Dedifferentiated amniotic fluid mesenchymal stem cell (primary cell): ENCODE measurements at regions not wholly inside any gene's neighbourhood (a gene's known extent, or its start where the extent isn't known, plus 50 kb on each side); places are given as distances from the start of the nearest gene placed in this dataset.

ENCODE experiments used
- DNase-seq: peaks from one replicate; pipeline ENCODE4 v3.0.0-alpha.2; 2016; ENCODE audit errors: extremely low spot score

GRCh38 chr4:121227341-121227792 is 63.2 kb upstream of the TNIP3 start:
- DNase-seq = no peak

DNA sequence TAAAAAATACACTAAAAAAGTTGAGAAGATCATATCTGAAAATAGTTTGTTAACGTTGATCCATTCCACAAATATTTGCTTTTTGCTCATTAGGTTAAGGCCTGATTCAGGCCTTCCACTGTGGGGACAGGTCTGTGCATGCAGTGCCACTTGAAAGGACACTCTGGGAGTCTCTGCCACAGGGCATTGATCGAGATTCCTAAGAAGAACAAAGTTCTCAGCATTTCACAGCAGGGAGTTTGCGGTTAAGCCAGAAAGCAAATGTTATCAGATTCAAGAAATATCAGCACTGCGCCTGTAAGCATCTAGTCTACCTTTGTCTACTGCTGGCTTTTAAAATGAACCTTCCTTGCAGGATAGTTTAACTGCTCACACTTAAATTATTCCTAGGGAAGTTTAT is 62.2 kb upstream of the TNIP3 start:
- no peak for DNase-seq

DNA sequence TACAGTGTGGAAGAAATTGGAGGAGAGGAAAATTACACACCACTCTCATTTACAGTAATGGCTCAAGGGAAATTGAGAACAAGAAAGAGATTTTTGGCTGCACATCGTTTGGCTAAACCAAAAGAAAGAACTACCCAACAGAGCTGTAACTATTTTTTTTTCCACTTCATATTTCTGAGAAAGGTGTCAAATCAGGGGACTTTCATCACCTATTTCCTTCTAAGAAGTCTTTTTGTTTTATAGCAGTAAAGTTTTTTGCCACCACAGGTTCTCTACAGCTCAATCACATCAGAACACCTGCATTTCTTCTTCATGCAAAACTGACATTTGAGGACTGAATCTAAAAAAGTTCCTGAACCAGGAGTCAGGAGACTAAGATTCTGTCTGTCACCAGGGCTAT is 57.5 kb upstream of the TNIP3 start:
- no peak for DNase-seq

- no peak for DNase-seq
These were observed 57.1 kb upstream of the TNIP3 start for GRCh38 chr4:121221201-121221600.

DNA sequence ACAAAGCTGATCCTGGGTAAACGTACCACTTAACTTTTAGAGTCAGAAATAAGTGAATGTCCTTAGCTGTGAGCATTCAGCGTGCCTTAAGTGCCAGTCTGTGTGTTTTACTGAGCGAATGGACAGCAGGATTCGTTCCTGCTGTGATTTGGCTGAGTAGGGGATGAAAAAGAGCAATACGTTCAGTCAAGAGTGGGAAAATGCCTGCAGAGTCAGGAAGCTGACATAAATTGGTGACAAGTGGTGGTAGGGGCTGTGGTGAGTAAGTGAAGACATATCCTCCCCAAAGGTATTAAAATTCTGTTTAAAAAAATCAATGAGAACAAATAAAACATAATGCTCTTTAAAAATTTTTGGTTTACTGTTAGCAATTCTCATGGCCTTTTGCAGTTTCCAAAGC is 56.6 kb upstream of the TNIP3 start:
- DNase-seq = no peak

DNA sequence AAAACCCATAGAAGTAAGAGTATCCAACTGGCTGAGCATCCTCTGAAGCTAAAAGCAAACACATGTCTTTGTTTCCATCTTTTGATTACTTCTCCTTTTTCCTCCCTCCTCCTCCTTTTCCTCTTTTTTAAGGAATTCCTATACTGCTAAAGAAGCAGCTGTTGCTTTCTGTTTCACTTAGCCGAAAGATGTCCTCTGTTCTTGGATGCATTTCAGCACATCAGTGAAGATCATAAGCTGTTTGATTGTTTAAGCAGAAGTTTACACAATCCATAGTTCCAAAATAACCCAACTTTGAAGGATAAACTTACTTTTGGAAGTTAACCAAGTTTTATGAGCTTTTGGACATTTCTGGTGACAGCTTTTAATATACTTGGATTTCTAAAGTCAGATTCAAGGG is 55.1 kb upstream of the TNIP3 start:
- DNase-seq = no peak

DNA sequence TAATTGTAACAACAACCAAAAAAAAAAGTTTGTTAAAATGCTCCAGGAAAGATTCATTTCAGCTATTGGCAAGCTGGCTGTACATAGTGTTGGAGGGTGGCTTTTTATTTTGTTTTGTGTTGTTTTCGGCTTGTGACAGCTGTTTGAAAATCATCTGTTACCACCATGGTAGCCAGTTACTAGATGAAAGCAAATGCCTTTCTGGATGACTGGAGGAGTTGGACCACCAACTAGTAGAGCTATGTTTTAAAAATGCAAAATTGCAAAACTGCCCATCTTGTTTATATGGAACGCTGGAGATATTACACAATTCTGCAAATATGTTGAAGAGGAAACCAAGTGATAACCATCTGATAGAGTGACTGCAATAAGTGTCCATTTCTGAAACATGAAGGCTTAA is 53.2 kb upstream of the TNIP3 start:
- DNase-seq = peak; percentile 36

- no peak for DNase-seq
These were observed 52.3 kb upstream of the TNIP3 start for GRCh38 chr4:121216461-121216860.

- DNase-seq = no peak
These were observed 49.8 kb upstream of the TNIP3 start for GRCh38 chr4:121213940-121214339.
